HG03442 (cell line): ENCODE measurements at regions not wholly inside any gene's neighbourhood (a gene's known extent, or its start where the extent isn't known, plus 50 kb on each side); places are given as distances from the start of the nearest gene placed in this dataset.
"Not testable (repeated sequence)": the region's sequence is repeated elsewhere in the genome, so short reads cannot be mapped to it uniquely, and the experiment has no call there.

Experiments
- ATAC-seq: cut with Tn5 transposase; IDR thresholded peaks from one replicate; pipeline ENCODE4 v1.9.1; 2021; ENCODE audit warnings: mild to moderate bottlenecking, moderate library complexity; ENCODE audit not compliant: unreplicated experiment

DNA sequence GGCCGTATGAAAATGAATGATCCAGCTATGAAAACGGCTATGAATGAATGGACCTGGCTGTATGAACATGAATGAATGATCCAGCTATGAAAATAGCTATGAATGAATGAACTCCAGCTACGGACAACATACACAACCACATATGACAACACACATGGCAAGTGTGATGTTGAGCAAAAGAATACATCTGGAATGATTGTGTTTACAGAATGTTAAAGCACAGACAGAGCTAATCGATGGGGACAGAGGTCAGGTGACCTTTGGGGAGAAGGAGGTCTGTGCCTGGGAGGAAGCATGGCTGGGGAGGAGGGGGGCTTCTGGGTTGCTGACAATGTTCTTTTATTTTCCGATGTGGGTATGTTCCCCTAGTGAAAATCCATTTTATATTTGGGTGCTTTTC is 174.0 kb upstream of the WSCD1 start:
- ATAC-seq = no peak

DNA sequence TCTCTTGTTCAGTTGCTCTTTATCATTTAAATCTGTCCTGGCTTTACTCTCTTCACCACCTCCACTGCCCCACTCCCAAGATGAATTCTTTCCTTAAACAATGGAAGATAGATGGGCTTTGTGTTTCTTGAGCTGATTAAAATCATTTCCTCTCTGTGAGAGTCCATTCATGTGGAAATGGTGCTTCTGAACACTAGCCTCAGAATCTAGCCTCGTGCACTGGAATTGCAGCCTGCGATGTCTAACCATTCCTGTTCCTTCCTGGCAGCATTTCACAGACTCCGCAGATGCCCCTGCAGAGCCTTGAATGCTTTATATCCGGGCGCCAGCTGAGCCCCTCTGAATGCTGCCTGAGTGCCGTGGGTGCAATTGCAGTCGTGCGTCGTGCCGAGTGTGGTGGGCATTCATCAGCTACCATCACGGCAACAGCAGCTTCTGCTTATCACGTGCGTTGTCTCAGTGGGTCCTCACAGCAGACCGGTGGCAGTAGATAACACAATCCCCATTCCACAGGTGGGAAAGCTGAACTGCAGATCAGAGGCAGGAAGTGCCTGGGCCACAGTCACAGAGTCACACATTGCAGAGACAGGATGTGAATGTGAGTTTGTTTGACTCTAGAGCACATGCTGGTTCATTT is 172.8 kb upstream of the WSCD1 start:
- no peak for ATAC-seq

DNA sequence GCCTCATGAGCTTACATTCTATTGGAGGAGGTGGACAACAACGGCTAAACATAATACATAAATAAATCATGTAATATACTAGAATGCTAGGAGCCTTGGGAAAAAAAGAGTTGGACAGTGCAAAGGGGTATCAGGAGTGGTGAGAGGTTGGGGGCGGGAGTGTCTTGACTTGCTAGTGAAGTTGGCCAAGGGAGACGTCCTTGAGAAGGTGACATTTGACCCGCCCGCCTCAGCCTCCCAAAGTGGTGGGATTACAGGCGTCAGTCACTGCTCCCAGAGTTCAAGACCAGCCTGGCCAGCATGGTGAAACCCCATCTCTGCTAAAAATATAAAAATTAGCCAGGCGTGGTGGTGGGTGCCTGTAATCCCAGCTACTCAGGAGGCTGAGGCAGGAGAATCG is 172.2 kb upstream of the WSCD1 start:
- ATAC-seq = not testable (repeated sequence)

DNA sequence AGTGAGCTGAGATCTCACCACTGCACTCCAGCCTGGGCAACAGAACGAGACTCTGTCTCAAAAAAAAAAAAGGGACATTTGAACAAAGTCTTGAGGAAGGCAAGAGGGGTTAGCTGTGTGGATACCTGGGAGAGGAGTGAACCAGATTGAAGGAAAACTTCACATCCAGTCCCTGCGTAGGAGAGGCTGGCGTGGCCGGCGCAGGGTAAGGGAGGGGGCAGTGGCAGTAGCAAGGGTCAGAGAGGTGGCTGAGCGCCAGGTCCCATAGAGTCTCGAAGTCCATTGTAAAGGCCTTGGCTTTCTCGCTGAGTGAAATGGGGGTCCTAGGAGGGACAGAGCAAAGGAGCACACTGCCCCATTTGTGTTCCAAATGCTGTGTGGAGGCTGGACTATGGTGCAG is 171.8 kb upstream of the WSCD1 start:
- no peak for ATAC-seq

DNA sequence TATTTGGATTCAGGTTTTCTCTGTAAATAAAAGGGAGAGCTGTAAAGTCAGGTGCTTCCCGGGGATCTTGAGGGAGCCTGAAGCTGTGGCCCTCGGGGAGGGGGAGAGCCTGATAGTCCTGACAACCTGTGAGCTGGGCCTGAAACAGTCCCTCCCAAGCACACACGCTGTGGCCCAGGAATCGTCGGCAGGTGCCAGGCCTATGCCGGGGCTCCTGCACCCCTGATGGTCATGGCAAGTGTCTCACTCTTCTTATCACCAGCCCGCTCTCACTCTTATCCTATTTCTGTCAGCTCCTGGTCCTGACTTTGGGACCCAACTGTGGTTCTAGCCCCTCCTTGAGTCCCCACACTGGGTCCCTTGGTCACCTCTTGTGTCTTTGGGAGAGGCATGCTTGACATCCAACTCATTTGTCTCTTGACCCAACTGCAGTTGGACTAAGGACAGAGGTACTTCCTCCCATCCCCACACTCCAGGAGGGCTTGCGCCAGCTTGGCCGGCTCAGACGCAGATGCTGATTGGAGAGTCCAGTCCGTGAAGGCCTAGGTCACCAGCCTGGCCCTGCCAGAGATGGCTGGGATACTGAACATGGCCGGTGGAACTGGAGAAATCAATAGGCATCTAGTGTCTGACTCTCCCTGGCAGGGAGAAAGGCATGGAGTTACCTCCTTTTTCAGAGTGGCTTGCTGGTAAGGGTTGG is 170.5 kb upstream of the WSCD1 start:
- no peak for ATAC-seq

DNA sequence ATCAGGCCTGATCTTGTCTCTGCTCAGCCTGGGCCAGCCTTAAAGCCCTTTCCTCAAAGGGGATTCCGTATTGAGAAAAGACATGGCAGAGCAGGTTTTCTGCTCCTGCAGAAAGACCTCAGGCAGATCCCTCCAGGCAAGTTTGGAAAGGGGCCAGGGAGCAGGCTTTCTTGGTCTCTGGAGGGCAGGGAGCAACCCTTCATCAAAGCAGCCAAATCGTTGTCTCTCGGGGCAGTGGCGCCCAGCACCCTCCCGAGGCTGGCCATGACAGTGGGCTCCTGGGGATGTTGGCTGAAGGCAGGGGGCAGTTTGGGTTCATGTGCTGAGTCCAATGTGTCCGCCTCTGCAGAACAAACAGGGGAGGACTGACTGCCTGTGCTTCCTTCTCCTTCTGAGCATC is 168.4 kb upstream of the WSCD1 start:
- no peak for ATAC-seq

DNA sequence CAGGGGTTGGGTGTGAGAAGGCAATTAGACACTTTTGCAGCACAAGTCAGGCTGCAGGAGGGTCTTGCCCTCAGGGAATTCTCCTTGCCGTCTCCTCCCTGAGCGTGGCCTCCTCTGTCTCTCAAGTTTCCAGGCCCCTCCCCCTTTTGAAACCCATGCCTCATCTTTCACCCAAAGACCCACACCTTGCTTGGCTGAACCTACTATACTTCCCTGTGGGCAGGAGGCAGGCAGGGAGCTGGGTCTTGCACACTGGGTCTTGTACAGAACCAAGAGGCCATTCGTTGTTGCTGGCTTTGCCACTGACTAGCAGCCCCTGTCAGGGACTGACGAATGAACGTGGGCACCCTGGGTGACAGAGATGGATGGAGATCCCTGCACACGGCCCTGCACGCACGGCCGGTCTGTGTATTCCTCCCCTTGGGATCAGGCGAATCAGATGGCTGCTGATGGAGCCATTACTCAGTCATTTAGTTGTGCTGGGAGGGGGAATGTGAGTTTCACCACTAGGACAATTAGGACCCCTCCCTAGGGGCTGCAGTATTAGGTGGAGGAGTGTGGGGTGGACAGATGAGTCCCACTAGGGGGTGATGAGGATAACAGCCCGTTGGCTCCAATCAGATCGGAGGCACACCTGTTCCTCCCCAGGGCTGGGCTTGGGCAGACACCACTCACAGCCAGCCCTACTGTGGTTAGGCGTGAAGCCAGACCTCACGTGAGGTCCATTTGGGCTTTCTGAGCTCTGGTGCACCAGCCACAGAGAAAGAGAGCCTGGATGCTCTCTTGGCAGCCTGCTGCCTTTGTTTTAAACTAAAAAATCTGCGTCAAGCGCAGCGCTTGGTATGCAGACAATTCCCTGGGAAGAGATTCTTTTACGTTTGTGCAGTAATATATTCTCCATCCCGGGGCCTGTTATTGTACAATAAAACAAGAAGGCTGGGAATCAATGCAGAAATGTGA is 167.7 kb upstream of the WSCD1 start:
- ATAC-seq = no peak

GRCh38 chr17:5911919-5912318 is 158.3 kb upstream of the WSCD1 start:
- ATAC-seq = no peak

GRCh38 chr17:5913032-5913531 is 157.1 kb upstream of the WSCD1 start:
- no peak for ATAC-seq

- ATAC-seq = no peak
These were observed 156.5 kb upstream of the WSCD1 start for GRCh38 chr17:5913641-5914040.

GRCh38 chr17:5915337-5915736 is 154.8 kb upstream of the WSCD1 start:
- no peak for ATAC-seq

DNA sequence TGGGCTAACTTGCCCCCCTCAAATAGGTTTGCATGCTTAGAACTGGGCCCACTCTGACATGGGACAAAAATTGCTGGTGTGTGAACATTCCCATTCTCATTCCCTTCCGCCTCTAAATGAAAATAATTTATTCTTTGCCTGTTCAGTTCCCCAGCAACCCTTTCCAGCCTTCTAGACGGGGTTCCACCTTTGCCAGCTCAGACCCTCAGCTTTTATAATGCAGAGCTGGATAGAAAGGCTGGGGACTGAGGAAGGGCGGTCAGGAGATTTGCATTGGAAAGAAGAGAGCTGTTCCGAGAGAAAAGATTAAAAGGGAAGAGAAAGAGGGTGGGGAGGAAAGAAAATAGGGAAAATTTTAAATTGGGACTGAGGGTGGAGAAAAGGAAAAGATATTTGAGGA is 151.1 kb upstream of the WSCD1 start:
- no peak for ATAC-seq

GRCh38 chr17:5921512-5922282 is 148.5 kb upstream of the WSCD1 start:
- no peak for ATAC-seq

- ATAC-seq = no peak
These were observed 147.7 kb upstream of the WSCD1 start for GRCh38 chr17:5922476-5922875.

DNA sequence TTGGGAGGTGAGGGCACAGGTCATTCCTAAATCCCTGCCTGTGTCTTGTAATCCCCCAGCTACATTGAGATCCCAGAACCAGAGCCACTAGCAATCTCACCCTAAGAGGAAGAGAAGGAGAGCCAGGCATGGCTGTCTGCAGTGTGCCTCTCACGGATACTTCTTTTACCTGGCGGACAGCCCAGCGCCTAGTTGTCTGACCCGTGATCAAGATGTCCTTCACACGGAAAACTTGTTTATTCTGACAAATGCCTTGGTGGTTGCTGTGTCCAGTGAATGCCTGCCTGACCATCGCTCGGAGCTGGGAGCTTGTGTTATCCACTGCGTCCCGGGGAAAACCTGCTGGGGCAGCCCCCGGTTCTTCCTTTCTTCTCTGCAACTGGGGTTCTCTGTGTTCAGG is 140.5 kb upstream of the WSCD1 start:
- no peak for ATAC-seq

DNA sequence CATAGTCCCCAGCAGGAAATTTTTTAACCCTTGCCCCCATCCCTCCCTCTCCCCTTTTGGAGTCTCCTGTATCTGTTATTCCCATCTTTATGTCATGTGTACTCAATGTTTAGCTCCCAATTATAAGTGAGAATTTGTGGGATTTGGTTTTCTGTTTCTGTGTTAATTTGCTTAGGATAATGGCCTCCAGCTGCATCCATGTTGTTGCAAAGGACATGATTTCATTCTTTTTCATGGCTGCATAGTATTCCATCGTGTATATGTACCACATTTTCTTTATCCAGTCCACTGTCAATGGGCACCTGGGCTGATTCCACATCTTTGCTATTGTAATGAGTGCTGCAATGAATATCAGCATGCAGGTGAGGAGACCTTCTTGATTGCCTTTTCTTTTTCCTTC is 139.6 kb upstream of the WSCD1 start:
- ATAC-seq = not testable (repeated sequence)

DNA sequence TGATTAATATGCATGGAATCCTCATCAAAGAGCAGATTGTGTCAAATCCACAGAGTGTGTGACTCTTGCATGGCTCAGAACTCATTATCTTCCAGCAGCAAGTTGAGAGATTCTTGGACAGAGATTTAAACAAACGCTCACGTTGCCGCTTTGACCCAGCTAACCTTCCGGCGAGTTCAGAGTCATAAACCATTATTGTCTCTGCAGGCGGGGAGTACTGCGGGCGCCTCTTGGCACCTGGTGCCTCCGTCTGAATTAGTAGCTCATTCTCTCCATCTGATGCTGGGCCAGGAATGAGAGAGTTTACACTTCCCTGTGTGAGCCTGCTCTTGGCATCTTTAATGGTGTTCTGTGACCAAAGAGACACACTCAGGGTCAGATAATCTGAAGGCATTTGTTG is 138.6 kb upstream of the WSCD1 start:
- ATAC-seq = no peak

GRCh38 chr17:5933430-5933829 is 136.7 kb upstream of the WSCD1 start:
- ATAC-seq = no peak

DNA sequence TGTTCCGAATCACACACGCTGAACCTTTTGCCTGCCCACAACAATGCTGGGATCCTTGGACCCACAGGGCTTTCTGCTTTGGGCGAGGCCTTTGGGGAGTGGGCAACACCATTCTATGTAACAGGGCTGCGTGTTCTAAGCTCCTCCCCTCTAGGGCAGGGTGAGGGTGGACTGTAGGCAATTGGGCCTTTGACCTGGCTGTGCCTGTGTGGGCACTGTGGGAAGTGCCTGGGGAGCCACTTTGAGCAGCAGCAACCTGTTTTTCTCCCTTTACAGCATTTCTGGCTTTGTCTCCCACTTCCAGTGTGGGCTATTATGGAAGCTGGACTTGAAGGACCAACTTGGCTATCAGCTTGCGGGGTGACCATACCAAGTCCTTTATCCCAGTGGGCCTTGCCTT is 128.9 kb upstream of the WSCD1 start:
- no peak for ATAC-seq

DNA sequence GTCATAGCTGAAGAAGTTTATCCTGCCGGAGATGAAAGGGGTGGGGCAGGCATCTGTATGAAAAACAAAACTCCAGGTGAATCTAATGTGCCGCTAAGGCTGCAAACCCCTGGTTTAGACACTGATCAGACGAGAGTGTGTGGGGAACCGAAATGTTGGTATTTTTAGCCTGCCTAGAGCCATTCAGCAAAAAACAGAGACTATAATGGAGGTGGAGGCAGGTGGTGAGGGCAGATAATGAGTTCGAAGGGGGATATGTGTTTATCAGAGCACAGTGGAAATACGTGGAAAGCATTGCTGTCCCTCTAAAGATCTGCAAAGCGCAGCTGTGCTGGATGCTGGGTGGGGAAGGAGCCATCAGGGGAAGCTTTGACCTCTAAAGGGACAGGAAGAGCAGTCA is 127.5 kb upstream of the WSCD1 start:
- ATAC-seq = no peak

DNA sequence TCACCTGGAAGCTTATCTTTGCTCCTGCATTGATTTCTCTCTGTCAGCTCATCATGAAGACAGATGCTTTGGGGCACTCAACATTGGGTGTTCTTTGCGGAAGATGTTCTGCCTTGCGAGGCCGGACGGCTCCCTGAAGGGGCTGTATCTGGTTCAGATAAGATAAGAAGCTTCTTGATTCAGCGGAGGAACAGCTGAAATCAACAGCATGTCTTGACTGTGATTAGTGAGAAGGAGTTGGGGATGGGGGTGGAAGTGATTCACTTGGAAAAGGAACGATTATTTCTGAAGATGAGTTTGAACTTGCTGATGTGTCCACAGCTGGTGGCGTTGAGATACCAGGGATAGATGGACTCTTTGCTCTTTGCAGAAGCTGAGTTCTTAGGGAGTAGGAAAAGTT is 126.9 kb upstream of the WSCD1 start:
- no peak for ATAC-seq
